MM.1S (cell line): ENCODE measurements at regions not wholly inside any gene's neighbourhood (a gene's known extent, or its start where the extent isn't known, plus 50 kb on each side); places are given as distances from the start of the nearest gene placed in this dataset.

Experiments used
- DNase-seq: peaks from one replicate; pipeline ENCODE4 v3.0.0-alpha.2; 2015
- H2AFZ ChIP-seq: fragments of 300-600 bp; sonication (generic); 2 replicates; pipeline ENCODE4 v1.6.0; 2016; ENCODE audit warnings: antibody characterized with exemption, low read length
- H3F3A ChIP-seq: fragments of 300-600 bp; sonication (generic); 2 replicates; pipeline ENCODE4 v1.6.1; 2016; ENCODE audit warnings: mild to moderate bottlenecking, antibody characterized with exemption, low read length, moderate library complexity, mixed read lengths; ENCODE audit not compliant: insufficient read depth
- H3K27ac ChIP-seq: fragments of 300-600 bp; sonication (generic); 2 replicates; pipeline ENCODE4 v1.5.1; 2016; ENCODE audit warnings: mild to moderate bottlenecking, low read length
- H3K27me3 ChIP-seq: fragments of 300-600 bp; sonication (generic); replicated peaks from 2 replicates; pipeline ENCODE4 v1.6.0; 2016; ENCODE audit warnings: low read length; ENCODE audit not compliant: insufficient read depth
- H3K36me3 ChIP-seq: fragments of 300-600 bp; sonication (generic); replicated peaks from 2 replicates; pipeline ENCODE4 v1.6.1; 2016; ENCODE audit warnings: mild to moderate bottlenecking, low read length, mixed read lengths; ENCODE audit not compliant: insufficient read depth
- H3K4me1 ChIP-seq: fragments of 300-600 bp; sonication (generic); 2 replicates; pipeline ENCODE4 v1.6.1; 2016; ENCODE audit warnings: low read length, mixed read lengths
- H3K4me2 ChIP-seq: fragments of 300-600 bp; sonication (generic); 2 replicates; pipeline ENCODE4 v1.6.0; 2016; ENCODE audit warnings: low read depth, low read length
- H3K4me3 ChIP-seq: fragments of 300-600 bp; sonication (generic); 2 replicates; pipeline ENCODE4 v1.5.1; 2016; ENCODE audit warnings: low read length, mixed read lengths
- H3K79me2 ChIP-seq: fragments of 300-600 bp; sonication (generic); 2 replicates; pipeline ENCODE4 v1.6.1; 2016; ENCODE audit warnings: mixed run types, low read length, mixed read lengths
- H3K9ac ChIP-seq: fragments of 300-600 bp; sonication (generic); 2 replicates; pipeline ENCODE4 v1.6.1; 2016; ENCODE audit warnings: low read length, mixed read lengths
- H3K9me2 ChIP-seq: fragments of 300-600 bp; sonication (generic); replicated peaks from 2 replicates; pipeline ENCODE4 v1.6.1; 2016; ENCODE audit warnings: mild to moderate bottlenecking, low read length, mixed read lengths; ENCODE audit not compliant: insufficient read depth
- H3K9me3 ChIP-seq: fragments of 300-600 bp; sonication (generic); replicated peaks from 2 replicates; pipeline ENCODE4 v1.6.1; 2016; ENCODE audit warnings: mild to moderate bottlenecking, low read length, mixed read lengths; ENCODE audit not compliant: insufficient read depth
- H4K20me1 ChIP-seq: fragments of 300-600 bp; sonication (generic); 2 replicates; pipeline ENCODE4 v1.6.1; 2016; ENCODE audit warnings: mild to moderate bottlenecking, low read length, moderate library complexity, mixed read lengths; ENCODE audit not compliant: insufficient read depth
- CTCF ChIP-seq: fragments of 300-600 bp; sonication (generic); IDR thresholded peaks from 2 replicates; pipeline ENCODE4 v1.5.1; 2016; ENCODE audit warnings: antibody characterized with exemption, low read length, mixed read lengths
- EZH2 ChIP-seq: fragments of 300-600 bp; sonication (generic); optimal IDR thresholded peaks from 2 replicates; pipeline ENCODE3; 2017; ENCODE audit warnings: low read depth, mild to moderate bottlenecking, antibody characterized with exemption, low read length, mixed read lengths
- EZH2phosphoT487 ChIP-seq: fragments of 300-600 bp; sonication (generic); IDR thresholded peaks from 2 replicates; pipeline ENCODE4 v1.6.1; 2018; ENCODE audit warnings: antibody characterized with exemption, low read length

GRCh38 chr2:139925903-139926302 lies 1145.7 kb upstream of the NXPH2 start:
- Histone ChIP-seq H3K9me3 (no peaks in the 10 kb centered on the region), H3F3A (no peaks in the 10 kb centered on the region), H3K9ac (no peak overlapping the region), H3K4me3 (no peak overlapping the region), H2AFZ (no peak overlapping the region), H3K9me2 (no peaks in the 10 kb centered on the region), H3K36me3 (no peaks in the 10 kb centered on the region), H3K4me2 (no peak overlapping the region), H3K4me1 (no peaks in the 10 kb centered on the region), H4K20me1 (no peaks in the 10 kb centered on the region), H3K27ac (no peak overlapping the region), H3K27me3 (no peaks in the 10 kb centered on the region), H3K79me2 (no peaks in the 10 kb centered on the region)
- DNase-seq: no peak
- TF ChIP-seq EZH2phosphoT487 (no peak), CTCF (no peak), EZH2 (no peak)

- Histone ChIP-seq H3K4me3 (no peak overlapping the region), H3K36me3 (no peaks in the 10 kb centered on the region), H3K4me2 (no peak overlapping the region), H3F3A (no peaks in the 10 kb centered on the region), H3K27ac (no peak overlapping the region), H3K27me3 (no peaks in the 10 kb centered on the region), H3K9me3 (no peaks in the 10 kb centered on the region), H3K4me1 (no peaks in the 10 kb centered on the region), H2AFZ (no peak overlapping the region), H3K79me2 (no peaks in the 10 kb centered on the region), H3K9ac (no peak overlapping the region), H4K20me1 (no peaks in the 10 kb centered on the region), H3K9me2 (no peaks in the 10 kb centered on the region)
- TF ChIP-seq EZH2 (no peak), EZH2phosphoT487 (no peak), CTCF (no peak)
- no peak for DNase-seq
These were observed 1143.9 kb upstream of the NXPH2 start for GRCh38 chr2:139924070-139924469.

- no peaks in the 10 kb centered on the region for H3K9me3 ChIP-seq
- no peak overlapping the region for H3K4me2 ChIP-seq
- no peaks in the 10 kb centered on the region for H3K36me3 ChIP-seq
- H3K27ac ChIP-seq: no peak overlapping the region
- no peaks in the 10 kb centered on the region for H3K27me3 ChIP-seq
- H4K20me1 ChIP-seq: no peaks in the 10 kb centered on the region
- H3K4me3 ChIP-seq: no peak overlapping the region
- no peaks in the 10 kb centered on the region for H3K4me1 ChIP-seq
- no peaks in the 10 kb centered on the region for H3K9me2 ChIP-seq
- no peak overlapping the region for H2AFZ ChIP-seq
- TF ChIP-seq CTCF: no peak
- TF ChIP-seq EZH2phosphoT487: no peak
- TF ChIP-seq EZH2: no peak
- no peak for DNase-seq
- no peak overlapping the region for H3K9ac ChIP-seq
- no peaks in the 10 kb centered on the region for H3F3A ChIP-seq
- H3K79me2 ChIP-seq: no peaks in the 10 kb centered on the region
These were observed 1138.8 kb upstream of the NXPH2 start for GRCh38 chr2:139918982-139919381.
